HG02642 (cell line): ENCODE measurements at regions not wholly inside any gene's neighbourhood (a gene's known extent, or its start where the extent isn't known, plus 50 kb on each side); places are given as distances from the start of the nearest gene placed in this dataset.

Source experiments
- ATAC-seq: cut with Tn5 transposase; IDR thresholded peaks from one replicate; pipeline ENCODE4 v1.9.1; 2021; ENCODE audit warnings: mild to moderate bottlenecking; ENCODE audit not compliant: unreplicated experiment, poor library complexity

DNA sequence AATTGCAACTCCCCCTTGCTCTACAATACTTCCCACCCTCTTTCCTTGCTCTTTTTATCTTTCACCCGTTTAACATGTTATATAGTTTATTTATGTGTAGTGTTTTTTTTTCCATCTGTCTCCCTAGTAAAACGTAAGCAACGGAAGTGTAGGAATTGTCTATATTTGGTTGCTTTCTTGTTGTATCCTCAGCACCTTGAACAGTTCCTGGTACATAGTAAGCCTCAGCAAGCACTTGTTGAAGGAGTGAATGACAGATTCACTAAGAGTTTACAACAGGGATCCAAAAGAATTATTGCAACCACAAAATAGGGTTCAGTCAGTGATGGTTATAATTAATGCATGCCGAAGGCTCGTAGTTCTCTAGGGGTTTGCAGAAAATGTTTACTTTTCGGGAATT is 242.7 kb downstream of the SAMD5 start:
- no peak for ATAC-seq

DNA sequence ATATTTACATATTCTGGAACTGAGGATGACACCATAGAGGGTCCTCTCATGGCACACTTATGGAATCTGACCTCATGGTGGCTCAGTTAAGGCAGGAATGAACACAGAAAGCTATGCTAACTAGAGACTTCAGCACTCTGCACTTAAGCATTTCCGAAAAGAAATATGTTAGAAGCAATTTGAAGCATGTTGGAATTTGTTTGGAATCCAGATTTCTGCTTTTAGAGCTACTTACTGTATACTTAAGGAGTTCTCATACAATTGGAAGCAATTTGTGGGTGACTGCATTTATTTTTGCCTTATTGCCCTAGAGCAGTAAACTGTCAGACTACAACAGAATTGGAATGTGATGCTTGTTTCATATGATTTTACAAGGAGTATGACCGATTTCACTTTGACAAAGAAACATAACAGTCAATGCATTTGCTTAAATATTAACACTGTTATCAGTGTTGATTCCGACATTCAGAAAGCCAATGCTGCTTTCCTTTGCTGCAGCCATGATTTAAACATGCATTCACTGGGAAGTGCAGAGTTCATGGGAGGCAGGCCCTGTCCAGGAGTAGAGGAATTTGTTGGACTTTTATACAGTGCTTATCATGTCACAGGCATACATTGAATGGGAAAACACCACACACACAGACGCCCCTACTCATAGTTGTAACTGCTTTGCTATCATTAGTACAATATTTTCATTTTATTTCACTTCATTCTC is 244.4 kb downstream of the SAMD5 start:
- no peak for ATAC-seq

GRCh38 chr6:147755999-147756398 is 247.5 kb downstream of the SAMD5 start:
- no peak for ATAC-seq

GRCh38 chr6:147756891-147757290 is 248.4 kb downstream of the SAMD5 start:
- no peak for ATAC-seq

- ATAC-seq: no peak
Observed at GRCh38 chr6:147757291-147757690, 248.8 kb downstream of the SAMD5 start.

GRCh38 chr6:147758303-147758702 is 249.8 kb downstream of the SAMD5 start:
- no peak for ATAC-seq

GRCh38 chr6:147759093-147759492 is 250.6 kb downstream of the SAMD5 start:
- ATAC-seq: no peak

DNA sequence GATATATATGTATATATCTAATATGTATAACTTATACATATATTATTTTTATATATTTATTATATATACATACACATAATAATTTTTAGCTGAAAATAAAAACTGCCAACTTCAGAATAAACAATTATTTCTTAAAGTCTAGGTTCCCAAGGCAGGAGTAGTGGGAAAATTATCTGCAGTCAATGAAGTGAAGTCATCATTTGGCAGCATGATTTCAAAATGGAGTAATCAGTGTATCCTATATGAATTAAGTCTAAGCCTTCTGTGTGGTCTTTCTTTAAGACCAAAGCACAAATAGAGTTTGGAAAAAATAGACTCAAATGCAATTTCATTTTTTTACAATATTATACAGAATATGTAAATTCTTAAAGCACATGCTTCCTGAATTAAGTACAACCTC is 251.0 kb downstream of the SAMD5 start:
- ATAC-seq: no peak

- ATAC-seq: no peak
Observed at GRCh38 chr6:147765541-147765940, 257.1 kb downstream of the SAMD5 start.

DNA sequence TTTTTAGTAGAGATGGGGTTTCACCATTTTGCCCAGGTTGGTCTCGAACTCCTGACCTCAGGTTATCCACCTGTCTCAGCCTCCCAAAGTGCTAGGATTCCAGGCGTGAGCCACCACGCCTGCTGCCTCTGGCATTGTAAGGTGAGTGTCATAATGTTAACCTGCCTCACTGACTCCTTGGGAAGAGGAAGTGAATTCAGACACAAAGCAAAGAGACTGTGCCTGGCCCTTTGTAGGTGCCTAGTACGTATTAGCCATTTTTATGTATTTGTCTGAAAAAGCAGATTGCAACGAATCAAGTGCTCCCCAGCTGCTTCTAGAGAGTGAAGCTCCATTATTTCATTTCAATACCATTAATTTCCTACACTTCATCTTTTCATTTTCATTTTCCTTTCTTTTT is 260.5 kb downstream of the SAMD5 start:
- ATAC-seq: no peak

DNA sequence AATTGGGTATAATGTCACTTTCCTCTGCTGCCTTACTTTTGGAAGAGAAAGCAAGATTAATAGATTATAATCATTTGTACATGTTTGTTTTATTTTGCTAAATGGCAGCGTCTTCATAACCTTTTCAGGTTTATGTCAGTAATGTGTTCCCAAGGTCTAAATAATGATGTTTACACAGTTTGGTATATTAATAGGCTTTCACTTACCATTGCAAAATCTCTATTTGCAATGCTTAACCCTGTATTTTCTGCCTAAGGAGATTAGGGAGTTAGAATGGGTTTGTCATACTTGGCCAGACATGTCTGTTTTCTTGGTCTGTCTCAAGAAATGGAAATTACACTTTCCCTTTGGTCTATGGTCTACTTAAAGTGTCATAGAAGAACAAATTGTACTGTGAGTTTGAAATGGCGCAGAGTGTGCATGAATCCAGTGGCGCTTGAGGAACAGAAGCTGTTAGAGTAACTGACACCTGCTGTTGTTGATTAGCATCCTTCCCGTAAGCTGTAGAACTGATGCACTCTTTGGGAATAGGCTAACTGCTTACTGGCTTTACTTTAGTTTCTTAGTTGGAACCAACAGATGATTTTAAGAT is 261.1 kb downstream of the SAMD5 start:
- no peak for ATAC-seq

- ATAC-seq: no peak
Observed at GRCh38 chr6:147770221-147770620, 261.7 kb downstream of the SAMD5 start.

DNA sequence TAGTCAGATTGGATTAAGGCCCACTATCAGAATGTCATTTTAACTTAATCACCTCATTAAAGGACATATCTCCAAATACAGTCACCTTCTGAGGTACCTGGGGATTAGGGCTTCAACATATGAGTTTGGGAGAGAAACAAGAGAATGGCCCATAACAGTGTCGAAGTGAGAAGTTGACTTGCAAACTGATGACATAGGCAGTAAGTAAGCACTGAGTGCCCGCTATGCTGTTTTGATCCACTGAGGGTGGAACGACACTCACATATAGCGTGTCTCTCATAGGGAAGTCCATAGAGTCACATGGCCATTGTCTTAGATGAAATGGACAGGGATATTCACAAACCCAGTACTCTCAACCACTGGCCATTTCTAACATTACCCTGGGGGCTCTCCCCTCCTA is 264.2 kb downstream of the SAMD5 start:
- no peak for ATAC-seq

DNA sequence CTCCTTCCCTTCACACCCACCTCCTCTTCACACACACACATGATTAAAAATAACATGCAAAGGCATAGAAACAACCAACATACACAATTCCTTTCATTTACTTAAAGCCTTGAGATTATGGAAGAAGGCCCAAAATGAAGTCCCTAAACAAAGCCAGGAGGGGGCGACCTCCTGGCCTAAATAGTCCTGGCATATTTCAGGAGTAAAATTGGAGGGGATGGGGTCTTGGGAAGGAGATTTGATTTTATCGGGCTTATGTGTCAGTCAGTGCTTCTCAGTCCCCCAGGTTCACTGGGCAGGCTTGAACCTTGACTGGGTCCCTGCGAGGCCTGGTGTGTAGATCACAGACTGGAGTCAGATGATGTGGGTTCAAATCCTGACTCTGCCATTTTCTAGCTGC is 266.4 kb downstream of the SAMD5 start:
- ATAC-seq: no peak

DNA sequence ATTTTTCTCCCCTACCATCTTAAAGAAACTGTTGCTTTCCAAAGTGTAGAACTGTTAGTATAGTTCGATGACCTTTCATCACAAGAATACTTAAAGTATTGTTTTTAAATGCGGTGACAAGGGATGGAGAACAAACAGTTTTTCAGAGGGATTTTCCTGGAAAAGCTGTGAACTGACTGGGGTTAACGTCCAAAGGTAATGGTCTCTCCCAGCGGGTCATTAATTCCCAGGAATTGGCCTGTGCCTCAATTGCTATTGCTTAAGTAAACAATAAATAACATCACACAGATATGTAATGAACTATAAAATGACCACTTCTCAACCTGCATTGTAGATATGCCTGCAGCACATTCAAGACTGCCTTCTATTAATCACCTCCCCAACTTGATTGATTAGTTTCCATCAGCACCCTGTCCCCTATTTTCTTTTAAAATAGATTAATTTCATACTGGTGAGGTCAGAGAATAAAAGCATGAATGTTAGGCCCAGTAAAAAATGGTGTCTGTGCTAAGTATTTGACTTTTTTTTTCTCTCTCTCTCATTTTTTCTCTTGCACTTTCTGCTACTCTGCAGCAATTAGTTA is 268.2 kb downstream of the SAMD5 start:
- ATAC-seq: no peak

DNA sequence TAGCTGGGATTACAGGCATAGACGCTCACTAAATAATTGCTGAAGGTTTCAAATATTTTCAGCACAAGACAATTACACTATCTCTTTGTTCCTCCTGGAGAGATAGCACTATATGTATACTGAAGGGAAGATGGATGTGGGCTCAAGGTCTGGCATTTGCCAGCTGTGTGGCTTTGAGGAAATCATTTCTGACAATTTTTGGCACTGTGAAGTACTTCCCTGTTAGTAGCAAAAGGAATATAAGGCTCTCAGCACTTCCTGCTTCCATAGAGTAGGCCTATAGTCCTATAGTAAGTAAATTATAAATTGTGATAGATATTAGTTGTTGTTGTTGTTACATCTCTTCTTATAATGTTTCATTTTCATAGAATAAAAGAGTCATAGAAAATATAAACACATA is 271.1 kb downstream of the SAMD5 start:
- ATAC-seq: no peak

DNA sequence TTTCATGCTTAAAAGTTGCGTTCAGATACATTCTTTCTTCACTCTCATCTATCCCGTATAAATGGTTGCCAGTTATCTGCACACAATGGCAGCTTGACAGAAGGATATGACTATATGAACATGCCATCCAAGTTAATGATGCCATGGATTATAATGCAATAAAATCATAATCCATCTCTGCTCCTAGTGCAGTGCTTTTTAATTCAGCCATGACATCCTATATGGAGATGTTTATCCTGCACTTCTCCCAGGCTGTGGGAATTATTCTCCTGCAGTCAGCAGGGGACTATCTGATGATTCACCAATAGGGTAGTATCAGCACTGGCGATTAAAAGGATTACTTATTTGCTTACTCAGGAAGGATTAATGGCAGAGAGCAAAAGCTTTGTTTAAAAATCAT is 273.8 kb downstream of the SAMD5 start:
- no peak for ATAC-seq

GRCh38 chr6:147784371-147784770 is 275.9 kb downstream of the SAMD5 start:
- ATAC-seq: no peak

DNA sequence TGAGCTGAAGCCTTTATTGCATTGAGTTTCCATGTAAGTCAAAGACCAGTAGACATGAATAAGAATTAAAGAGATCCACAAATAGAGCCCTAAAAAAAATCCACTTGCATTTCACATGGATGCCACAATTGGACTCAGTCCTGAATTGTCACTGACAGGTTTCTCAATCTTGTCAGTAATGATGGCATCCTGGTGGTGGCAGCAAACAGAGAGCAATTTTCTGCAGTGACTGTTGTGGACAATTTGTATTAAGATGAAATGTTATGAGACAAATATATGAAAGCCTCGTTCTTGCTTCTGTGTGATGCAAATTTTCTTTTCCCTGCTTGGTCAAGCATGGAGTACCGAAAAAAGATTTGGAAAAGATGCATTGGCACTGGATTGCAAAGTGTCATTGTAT is 278.9 kb downstream of the SAMD5 start:
- ATAC-seq: no peak

GRCh38 chr6:147789430-147789947 is 281.0 kb downstream of the SAMD5 start:
- no peak for ATAC-seq

- no peak for ATAC-seq
Observed at GRCh38 chr6:147793871-147794643, 285.6 kb downstream of the SAMD5 start.
